ENCODE measurements at regions not wholly inside any gene's neighbourhood (a gene's known extent, or its start where the extent isn't known, plus 50 kb on each side); places are given as distances from the start of the nearest gene placed in this dataset.

GRCh38 chr4:149166876-149167275 is 648.8 kb downstream of the IQCM start:
- H3K27ac ChIP-seq (ENCODE audit: low read depth in 2 of 2, low read length in 2 of 2): peak overlapping the region in 1 of 2 donors; percentile 16
- TF ChIP-seq, protein P1, sequence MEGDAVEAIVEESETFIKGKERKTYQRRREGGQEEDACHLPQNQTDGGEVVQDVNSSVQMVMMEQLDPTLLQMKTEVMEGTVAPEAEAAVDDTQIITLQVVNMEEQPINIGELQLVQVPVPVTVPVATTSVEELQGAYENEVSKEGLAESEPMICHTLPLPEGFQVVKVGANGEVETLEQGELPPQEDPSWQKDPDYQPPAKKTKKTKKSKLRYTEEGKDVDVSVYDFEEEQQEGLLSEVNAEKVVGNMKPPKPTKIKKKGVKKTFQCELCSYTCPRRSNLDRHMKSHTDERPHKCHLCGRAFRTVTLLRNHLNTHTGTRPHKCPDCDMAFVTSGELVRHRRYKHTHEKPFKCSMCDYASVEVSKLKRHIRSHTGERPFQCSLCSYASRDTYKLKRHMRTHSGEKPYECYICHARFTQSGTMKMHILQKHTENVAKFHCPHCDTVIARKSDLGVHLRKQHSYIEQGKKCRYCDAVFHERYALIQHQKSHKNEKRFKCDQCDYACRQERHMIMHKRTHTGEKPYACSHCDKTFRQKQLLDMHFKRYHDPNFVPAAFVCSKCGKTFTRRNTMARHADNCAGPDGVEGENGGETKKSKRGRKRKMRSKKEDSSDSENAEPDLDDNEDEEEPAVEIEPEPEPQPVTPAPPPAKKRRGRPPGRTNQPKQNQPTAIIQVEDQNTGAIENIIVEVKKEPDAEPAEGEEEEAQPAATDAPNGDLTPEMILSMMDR (IDR thresholded peaks at IDR 0.05; ENCODE audit: borderline replicate concordance, extremely low read depth, insufficient read depth): no peak
- H3K9me3 ChIP-seq (ENCODE audit: control insufficient read depth in 2 of 3, insufficient read depth in 1 of 3, low read length in 3 of 3): no peaks in the 10 kb centered on the region
- no peak for FAIRE-seq
- H3K4me1 ChIP-seq (ENCODE audit: control insufficient read depth in 2 of 3, insufficient read depth in 2 of 3, low read depth in 1 of 3, low read length in 3 of 3): no peaks in the 10 kb centered on the region
- H3K4me3 ChIP-seq (ENCODE audit: low read length in 3 of 3): no peak overlapping the region
- H3K9ac ChIP-seq (ENCODE audit: low read length in 3 of 3): no peak overlapping the region
- H3K36me3 ChIP-seq (ENCODE audit: control insufficient read depth in 2 of 3, insufficient read depth in 3 of 3, low read length in 3 of 3): no peaks in the 10 kb centered on the region
- H3K27me3 ChIP-seq (ENCODE audit: control insufficient read depth, insufficient read depth, low read length): no peaks in the 10 kb centered on the region
- peak in 3 of 5 donors; percentile 13 to 77 (median 76) for DNase-seq
- intact Hi-C loops (cut with DNase I): no loop called here

GRCh38 chr4:149166365-149166764 is 649.3 kb downstream of the IQCM start:
- FAIRE-seq: no peak
- no peak overlapping the region for H3K27ac ChIP-seq (ENCODE audit: low read depth in 2 of 2, low read length in 2 of 2)
- H3K27me3 ChIP-seq (ENCODE audit: control insufficient read depth, insufficient read depth, low read length): no peaks in the 10 kb centered on the region
- H3K36me3 ChIP-seq (ENCODE audit: control insufficient read depth in 2 of 3, insufficient read depth in 3 of 3, low read length in 3 of 3): no peaks in the 10 kb centered on the region
- no peak overlapping the region for H3K4me3 ChIP-seq (ENCODE audit: low read length in 3 of 3)
- H3K9ac ChIP-seq (ENCODE audit: low read length in 3 of 3): no peak overlapping the region
- intact Hi-C loops (cut with DNase I): no loop called here
- TF ChIP-seq, protein P1 (IDR thresholded peaks at IDR 0.05; ENCODE audit: borderline replicate concordance, extremely low read depth, insufficient read depth): no peak
- H3K4me1 ChIP-seq (ENCODE audit: control insufficient read depth in 2 of 3, insufficient read depth in 2 of 3, low read depth in 1 of 3, low read length in 3 of 3): no peaks in the 10 kb centered on the region
- DNase-seq: no peak
- H3K9me3 ChIP-seq (ENCODE audit: control insufficient read depth in 2 of 3, insufficient read depth in 1 of 3, low read length in 3 of 3): no peaks in the 10 kb centered on the region

GRCh38 chr4:149164282-149164681 is 651.4 kb downstream of the IQCM start:
- no peak for FAIRE-seq
- intact Hi-C loops (cut with DNase I): no loop called here
- Histone ChIP-seq H3K27ac (ENCODE audit: low read depth in 2 of 2, low read length in 2 of 2) (no peak overlapping the region), H3K9me3 (ENCODE audit: control insufficient read depth in 2 of 3, insufficient read depth in 1 of 3, low read length in 3 of 3) (no peaks in the 10 kb centered on the region), H3K9ac (ENCODE audit: low read length in 3 of 3) (no peak overlapping the region), H3K4me3 (ENCODE audit: low read length in 3 of 3) (no peak overlapping the region), H3K36me3 (ENCODE audit: control insufficient read depth in 2 of 3, insufficient read depth in 3 of 3, low read length in 3 of 3) (no peaks in the 10 kb centered on the region), H3K27me3 (ENCODE audit: control insufficient read depth, insufficient read depth, low read length) (no peaks in the 10 kb centered on the region), H3K4me1 (ENCODE audit: control insufficient read depth in 2 of 3, insufficient read depth in 2 of 3, low read depth in 1 of 3, low read length in 3 of 3) (no peaks in the 10 kb centered on the region)
- no peak for DNase-seq
- TF ChIP-seq, protein P1 (IDR thresholded peaks at IDR 0.05; ENCODE audit: borderline replicate concordance, extremely low read depth, insufficient read depth): no peak

GRCh38 chr4:149161247-149161646 is 654.4 kb downstream of the IQCM start:
- no peaks in the 10 kb centered on the region for H3K36me3 ChIP-seq (ENCODE audit: control insufficient read depth in 2 of 3, insufficient read depth in 3 of 3, low read length in 3 of 3)
- H3K9me3 ChIP-seq (ENCODE audit: control insufficient read depth in 2 of 3, insufficient read depth in 1 of 3, low read length in 3 of 3): peaks cover 0 to 2% (median 0%) of the 10 kb centered on the region in 3 donors
- FAIRE-seq: no peak
- no peaks in the 10 kb centered on the region for H3K4me1 ChIP-seq (ENCODE audit: control insufficient read depth in 2 of 3, insufficient read depth in 2 of 3, low read depth in 1 of 3, low read length in 3 of 3)
- TF ChIP-seq, protein P1 (IDR thresholded peaks at IDR 0.05; ENCODE audit: borderline replicate concordance, extremely low read depth, insufficient read depth): no peak
- H3K4me3 ChIP-seq (ENCODE audit: low read length in 3 of 3): no peak overlapping the region
- no peak overlapping the region for H3K27ac ChIP-seq (ENCODE audit: low read depth in 2 of 2, low read length in 2 of 2)
- no peaks in the 10 kb centered on the region for H3K27me3 ChIP-seq (ENCODE audit: control insufficient read depth, insufficient read depth, low read length)
- H3K9ac ChIP-seq (ENCODE audit: low read length in 3 of 3): no peak overlapping the region
- intact Hi-C loops (cut with DNase I): no loop called here
- DNase-seq: no peak
